ENCODE measurements at regions not wholly inside any gene's neighbourhood (a gene's known extent, or its start where the extent isn't known, plus 50 kb on each side); places are given as distances from the start of the nearest gene placed in this dataset.
A peak's percentile ranks its signal among the peaks of the same experiment; 100 is the strongest.

- DNase-seq (ENCODE audit: low read depth) = no peak
Measured at GRCh38 chr15:98202256-98202655, 241.8 kb downstream of the ARRDC4 start.

DNA sequence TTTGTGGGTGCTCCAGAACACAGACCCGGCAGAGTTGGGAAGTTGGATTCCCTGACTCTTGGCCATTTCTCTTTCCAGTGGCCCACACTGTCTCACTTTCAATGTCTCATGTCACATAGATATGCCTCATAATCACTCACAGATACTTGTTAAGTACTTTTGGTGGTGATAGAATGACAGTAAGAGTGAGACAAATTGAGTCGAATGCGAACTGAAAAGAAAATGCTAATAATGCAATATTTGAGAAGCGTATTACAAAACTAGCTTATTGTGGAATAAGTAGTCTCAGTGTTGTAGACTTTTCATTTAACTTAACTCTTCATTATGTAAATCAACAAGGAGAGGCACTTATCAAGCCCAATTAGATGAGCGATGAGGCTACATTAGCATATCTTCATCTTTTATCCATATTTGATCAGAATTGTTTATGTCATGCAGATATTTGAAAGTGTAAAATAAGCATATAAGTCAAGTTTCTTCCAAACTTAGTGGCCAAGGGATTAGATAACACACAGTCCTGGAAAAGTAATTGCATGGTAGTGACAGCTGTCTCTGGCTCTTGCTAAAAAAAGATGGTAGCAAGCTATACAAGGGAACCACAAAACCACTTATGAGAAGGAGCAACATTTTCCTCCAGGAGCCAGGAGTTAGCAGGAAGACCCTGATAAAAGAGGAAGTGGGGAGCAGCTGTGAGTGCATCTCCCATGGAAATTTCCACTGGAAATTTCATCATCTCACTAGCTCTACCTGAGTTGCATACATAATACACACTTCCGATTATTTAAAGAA lies 243.6 kb downstream of the ARRDC4 start:
- no peak for DNase-seq (ENCODE audit: low read depth)

GRCh38 chr15:98207928-98208327 lies 247.4 kb downstream of the ARRDC4 start:
- DNase-seq (ENCODE audit: low read depth) = no peak

DNA sequence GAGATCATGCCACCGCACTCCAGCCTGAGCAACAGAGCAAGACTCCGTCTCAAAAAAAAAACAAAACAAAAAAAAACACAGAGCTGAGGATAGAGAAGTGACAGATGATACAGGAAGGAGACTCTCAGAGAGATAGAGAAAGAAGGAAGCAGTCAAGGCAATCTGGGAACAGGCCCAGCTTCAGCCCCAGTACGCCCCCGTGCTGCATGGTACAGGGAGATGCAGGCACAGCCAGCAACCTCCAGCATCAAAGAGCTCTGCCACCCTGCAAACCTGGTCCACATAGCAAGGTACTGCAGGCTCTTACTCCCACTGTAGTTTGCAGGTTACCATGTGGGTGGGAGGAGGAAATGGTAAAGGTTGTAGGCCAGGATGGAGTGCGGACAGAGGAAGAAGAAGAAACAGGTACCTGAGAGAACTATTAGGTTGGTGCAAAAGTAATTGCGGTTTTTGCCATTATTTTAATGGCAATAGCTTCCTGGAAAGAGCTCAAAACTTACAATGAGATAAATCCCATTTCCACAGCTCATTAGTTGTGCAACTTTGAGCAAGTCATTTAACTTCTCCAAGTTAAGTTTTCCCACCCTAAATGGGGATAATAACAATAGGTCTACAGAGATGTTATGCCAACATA lies 253.0 kb downstream of the ARRDC4 start:
- no peak for DNase-seq (ENCODE audit: low read depth)

DNA sequence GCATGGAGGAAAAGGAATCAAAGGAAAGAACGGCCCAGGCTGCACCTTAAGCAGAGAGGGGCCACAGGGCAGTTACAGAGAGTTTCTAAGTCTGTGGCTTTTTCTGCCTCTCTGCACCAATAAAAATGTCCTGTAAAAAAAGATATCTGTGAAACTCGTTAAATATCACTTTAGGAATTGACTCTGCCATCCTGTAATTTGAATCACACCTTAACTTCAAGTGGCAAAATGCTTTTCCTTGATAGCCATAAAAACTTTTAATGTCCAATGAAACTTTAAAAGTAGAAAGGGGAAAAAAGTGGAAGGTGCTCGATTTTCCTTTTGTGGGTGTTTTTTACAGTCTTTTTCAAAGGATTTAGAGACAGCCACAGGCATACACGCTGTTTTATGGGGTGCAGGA lies 255.7 kb downstream of the ARRDC4 start:
- DNase-seq (ENCODE audit: low read depth) = no peak

DNA sequence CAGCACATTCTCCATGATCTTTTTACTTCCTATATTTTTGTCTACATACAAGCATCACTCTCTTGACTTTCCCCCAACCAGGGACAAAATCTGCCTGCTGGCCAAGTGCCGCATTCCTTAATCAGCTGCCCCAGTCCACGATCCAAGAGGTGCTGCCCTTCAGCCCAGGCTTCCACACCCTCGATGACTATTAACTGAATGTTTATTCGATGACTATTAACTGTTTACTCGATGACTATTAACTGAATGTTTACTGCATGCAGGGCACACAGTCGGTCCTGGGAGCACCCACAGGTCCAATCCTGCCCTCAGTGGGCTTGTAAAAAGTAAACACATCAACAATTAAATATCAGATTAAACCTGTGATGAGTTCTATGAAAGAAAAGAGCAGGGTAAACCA lies 256.9 kb downstream of the ARRDC4 start:
- DNase-seq (ENCODE audit: low read depth) = no peak

DNA sequence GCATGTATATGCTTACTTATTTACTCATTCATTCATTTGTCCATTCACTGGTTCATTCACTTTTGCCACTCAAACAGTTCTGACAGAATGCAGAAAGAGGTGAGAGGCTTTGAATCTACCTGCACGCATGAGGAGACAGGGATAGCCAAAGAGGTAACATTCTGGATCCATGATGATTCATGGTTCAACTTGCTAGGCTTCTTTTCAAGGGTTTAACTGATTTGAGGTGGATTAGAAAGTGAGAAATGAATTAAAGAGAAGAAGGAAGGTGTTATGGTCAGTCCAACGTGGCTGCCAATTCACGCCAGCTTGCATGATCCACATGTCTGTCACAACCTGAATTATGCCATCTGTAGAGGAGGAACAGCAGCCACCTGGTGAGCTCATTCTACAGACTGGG lies 260.6 kb downstream of the ARRDC4 start:
- DNase-seq (ENCODE audit: low read depth) = no peak

- no peak for DNase-seq (ENCODE audit: low read depth)
Measured at GRCh38 chr15:98221577-98221976, 261.1 kb downstream of the ARRDC4 start.

- no peak for DNase-seq (ENCODE audit: low read depth)
Measured at GRCh38 chr15:98226149-98226548, 265.6 kb downstream of the ARRDC4 start.

DNA sequence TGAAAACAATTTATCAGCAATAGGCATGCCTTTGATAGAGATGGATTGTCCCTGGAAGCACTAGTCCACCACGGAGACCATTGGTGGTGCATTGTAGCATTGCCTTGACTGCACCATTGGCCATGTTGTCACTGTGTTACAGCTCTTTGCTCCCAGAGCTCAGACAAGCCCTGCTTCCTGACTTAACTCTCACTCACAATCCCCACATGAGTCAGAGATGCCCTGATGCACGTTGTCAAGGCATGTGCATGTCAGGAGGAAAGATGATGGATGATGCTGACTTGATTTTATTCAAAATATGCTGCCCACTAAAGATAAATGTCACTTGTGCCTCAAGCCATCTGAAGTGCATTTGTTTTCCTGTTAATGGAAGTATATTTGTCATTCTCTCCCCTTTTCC lies 266.1 kb downstream of the ARRDC4 start:
- DNase-seq (ENCODE audit: low read depth) = no peak

- DNase-seq (ENCODE audit: low read depth) = no peak
Measured at GRCh38 chr15:98228846-98229245, 268.3 kb downstream of the ARRDC4 start.

- no peak for DNase-seq (ENCODE audit: low read depth)
Measured at GRCh38 chr15:98230975-98231374, 270.5 kb downstream of the ARRDC4 start.

GRCh38 chr15:98231696-98232440 lies 271.4 kb downstream of the ARRDC4 start:
- peak; percentile 70 for DNase-seq (ENCODE audit: low read depth)

DNA sequence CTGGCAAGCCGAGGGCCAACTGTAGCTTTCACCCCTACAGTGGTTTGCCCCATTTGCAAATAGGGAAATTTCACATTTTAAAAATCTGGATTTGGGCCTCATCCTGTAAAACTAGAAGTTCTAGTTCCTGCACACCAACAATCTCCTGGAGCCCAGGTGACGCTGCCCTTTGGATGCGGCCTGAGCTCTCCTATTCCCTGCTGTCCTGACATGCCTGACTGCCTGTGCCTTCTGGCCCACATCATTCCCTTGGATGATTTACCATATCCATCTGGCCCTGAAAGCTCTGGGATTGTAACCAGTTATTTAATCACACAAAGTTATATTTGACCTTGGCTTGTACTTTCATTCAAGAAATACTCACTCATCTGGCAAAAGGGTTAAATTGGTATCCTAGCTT lies 272.3 kb downstream of the ARRDC4 start:
- no peak for DNase-seq (ENCODE audit: low read depth)

DNA sequence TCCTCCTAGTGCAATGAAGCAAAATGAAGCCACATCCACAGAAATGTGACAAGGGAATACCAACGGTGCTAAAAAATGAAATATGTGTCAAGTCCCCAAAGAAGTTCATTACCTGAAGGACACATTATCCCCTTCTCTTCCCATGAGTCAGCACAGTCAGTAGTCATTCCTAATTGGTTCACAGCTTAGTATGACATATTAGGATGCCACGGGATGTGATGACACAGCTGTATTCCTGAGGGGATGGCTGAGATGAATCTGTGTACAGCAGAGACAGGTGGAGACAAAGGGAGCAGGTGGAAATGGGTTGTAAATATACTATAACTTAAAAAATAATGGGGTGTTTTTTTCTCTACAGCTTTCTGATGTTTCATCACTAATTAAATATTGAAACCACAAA lies 273.4 kb downstream of the ARRDC4 start:
- DNase-seq (ENCODE audit: low read depth) = peak; percentile 20

DNA sequence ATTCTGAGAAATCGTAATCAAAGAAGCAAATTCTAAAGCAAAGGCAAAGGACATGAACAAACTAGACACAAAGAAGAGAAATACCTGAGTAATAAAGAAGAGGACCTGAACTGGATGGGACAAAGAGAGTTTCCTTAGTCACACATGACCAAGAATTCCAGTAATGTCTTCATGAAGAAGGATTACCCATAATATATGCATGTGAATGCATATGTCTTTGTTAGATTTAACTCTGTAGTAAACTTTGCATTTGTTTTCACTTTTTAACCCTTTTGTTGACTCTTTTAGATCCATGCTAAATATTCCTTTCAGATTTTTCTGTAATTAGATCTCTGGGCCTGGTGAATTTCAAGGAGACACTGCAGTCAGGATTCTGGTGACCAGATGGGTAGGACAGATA lies 279.8 kb downstream of the ARRDC4 start:
- DNase-seq (ENCODE audit: low read depth) = no peak

GRCh38 chr15:98241032-98241554 lies 280.6 kb downstream of the ARRDC4 start:
- peak; percentile 19 for DNase-seq (ENCODE audit: low read depth)

- DNase-seq (ENCODE audit: low read depth) = no peak
Measured at GRCh38 chr15:98257290-98257689, 296.8 kb downstream of the ARRDC4 start.

GRCh38 chr15:98263787-98264186 lies 303.3 kb downstream of the ARRDC4 start:
- no peak for DNase-seq (ENCODE audit: low read depth)

GRCh38 chr15:98266295-98266694 lies 305.8 kb downstream of the ARRDC4 start:
- DNase-seq (ENCODE audit: low read depth) = no peak

DNA sequence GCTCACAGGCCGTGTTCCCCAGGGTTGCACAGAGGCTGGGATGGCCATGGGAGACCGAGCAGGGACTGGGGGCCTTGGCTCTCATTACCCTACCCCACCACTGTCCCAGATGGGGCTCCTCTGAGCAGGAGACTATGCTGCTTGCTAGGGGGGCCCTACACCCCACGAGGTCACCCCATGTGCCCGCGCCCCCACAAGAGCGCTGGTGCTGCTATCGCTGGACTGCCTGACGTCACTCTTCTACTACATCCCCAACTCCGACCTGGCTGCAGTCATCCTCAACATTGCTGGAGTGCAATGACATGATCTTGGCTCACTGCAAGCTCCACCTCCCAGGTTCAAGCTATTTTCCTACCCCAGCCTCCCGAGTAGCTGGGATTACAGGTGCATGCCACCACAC lies 307.7 kb downstream of the ARRDC4 start:
- DNase-seq (ENCODE audit: low read depth) = no peak

DNA sequence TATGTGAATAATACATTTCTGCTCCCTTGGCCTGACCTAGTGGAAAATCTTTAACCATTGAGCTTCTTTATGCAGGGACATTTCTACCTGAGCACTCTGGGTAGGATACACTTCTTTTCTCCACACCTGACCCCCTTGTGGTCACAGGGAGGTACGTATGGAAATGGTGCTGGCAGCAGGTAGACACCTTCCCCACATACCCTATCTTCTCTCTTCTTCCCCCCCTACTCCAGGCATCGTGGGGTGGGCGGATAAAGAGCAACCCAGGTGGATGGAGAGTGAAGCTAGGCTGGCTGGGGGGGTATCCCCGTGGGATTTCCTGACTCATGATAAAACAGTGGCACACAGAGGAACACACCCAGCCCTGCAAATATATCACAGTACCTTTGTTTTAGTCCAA lies 312.1 kb downstream of the ARRDC4 start:
- DNase-seq (ENCODE audit: low read depth) = no peak

DNA sequence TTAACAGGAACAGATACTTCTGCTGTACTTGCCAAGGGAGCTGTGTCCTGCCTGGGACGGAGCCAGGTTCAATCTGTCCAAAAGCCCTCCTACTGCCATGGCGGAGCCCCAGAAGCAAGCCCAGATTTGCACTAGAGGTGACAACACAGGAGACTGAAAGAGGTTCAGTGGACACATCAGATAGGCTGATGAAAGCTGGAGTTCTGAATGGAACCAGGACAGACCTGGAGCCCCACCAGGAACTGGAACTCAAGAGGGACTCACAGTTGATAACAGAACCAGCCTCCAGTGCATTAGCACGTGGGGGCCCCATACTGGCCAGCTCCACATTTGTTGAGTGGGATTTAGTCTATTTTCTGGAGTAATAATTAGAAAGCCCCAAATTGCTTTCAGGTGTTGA lies 315.5 kb downstream of the ARRDC4 start:
- DNase-seq (ENCODE audit: low read depth) = no peak

Measured in Daoy (cell line).